ENCODE measurements at regions not wholly inside any gene's neighbourhood (a gene's known extent, or its start where the extent isn't known, plus 50 kb on each side); places are given as distances from the start of the nearest gene placed in this dataset.

GRCh38 chr9:19650312-19650711 lies 138.5 kb downstream of the SLC24A2 start:
- TF ChIP-seq CTCF (IDR thresholded peaks at IDR 0.05) (no peak), POLR2A (IDR thresholded peaks at IDR 0.05) (no peak)

Data from right lobe of liver (tissue), 4 donors.